ENCODE measurements at regions not wholly inside any gene's neighbourhood (a gene's known extent, or its start where the extent isn't known, plus 50 kb on each side); places are given as distances from the start of the nearest gene placed in this dataset.

- no peak overlapping the region for H3K9ac ChIP-seq
- H4K20me1 ChIP-seq (ENCODE audit: insufficient read depth), result no peaks in the 10 kb centered on the region
- no peak overlapping the region for H3K27ac ChIP-seq
- H3K79me2 ChIP-seq (ENCODE audit: insufficient read depth, low read depth), result no peaks in the 10 kb centered on the region
- peaks cover 7% of the 10 kb centered on the region for H3K4me1 ChIP-seq (ENCODE audit: low read depth, poor library complexity, severe bottlenecking)
- H3K4me2 ChIP-seq, result no peak overlapping the region
- no peak overlapping the region for H3K4me3 ChIP-seq (IDR thresholded peaks at IDR 0.05; ENCODE audit: insufficient read depth, low read depth, low read length)
- H2AFZ ChIP-seq (ENCODE audit: low read depth), result no peak overlapping the region
- no peak for TF ChIP-seq CTCF (conservative IDR thresholded peaks at IDR 0.05; ENCODE audit: low read depth, low read length)
- H3K27me3 ChIP-seq (ENCODE audit: insufficient read depth, low read depth), result no peaks in the 10 kb centered on the region; the same call in 1 of the 2 replicates
- H3K36me3 ChIP-seq (ENCODE audit: insufficient read depth), result no peaks in the 10 kb centered on the region
These were observed 145.0 kb downstream of the SEC14L1 start for GRCh38 chr17:77285594-77286390.

- Histone ChIP-seq H4K20me1 (ENCODE audit: insufficient read depth) (no peaks in the 10 kb centered on the region), H3K27me3 (ENCODE audit: insufficient read depth, low read depth) (no peaks in the 10 kb centered on the region; the same call in 1 of the 2 replicates), H3K36me3 (ENCODE audit: insufficient read depth) (no peaks in the 10 kb centered on the region), H3K27ac (no peak overlapping the region), H3K9ac (no peak overlapping the region), H3K79me2 (ENCODE audit: insufficient read depth, low read depth) (no peaks in the 10 kb centered on the region), H2AFZ (ENCODE audit: low read depth) (no peak overlapping the region), H3K4me3 (IDR thresholded peaks at IDR 0.05; ENCODE audit: insufficient read depth, low read depth, low read length) (no peak overlapping the region), H3K4me1 (ENCODE audit: low read depth, poor library complexity, severe bottlenecking) (peaks cover 7% of the 10 kb centered on the region), H3K4me2 (no peak overlapping the region)
- no peak for TF ChIP-seq CTCF (conservative IDR thresholded peaks at IDR 0.05; ENCODE audit: low read depth, low read length)
These were observed 145.5 kb downstream of the SEC14L1 start for GRCh38 chr17:77286391-77286640.

- no peak overlapping the region for H3K4me3 ChIP-seq (IDR thresholded peaks at IDR 0.05; ENCODE audit: insufficient read depth, low read depth, low read length)
- no peak for TF ChIP-seq CTCF (conservative IDR thresholded peaks at IDR 0.05; ENCODE audit: low read depth, low read length)
- H2AFZ ChIP-seq (ENCODE audit: low read depth), result no peak overlapping the region
- no peak overlapping the region for H3K27ac ChIP-seq
- H3K79me2 ChIP-seq (ENCODE audit: insufficient read depth, low read depth), result no peaks in the 10 kb centered on the region
- H3K36me3 ChIP-seq (ENCODE audit: insufficient read depth), result no peaks in the 10 kb centered on the region
- no peak overlapping the region for H3K4me2 ChIP-seq
- H4K20me1 ChIP-seq (ENCODE audit: insufficient read depth), result no peaks in the 10 kb centered on the region
- peaks cover 4% of the 10 kb centered on the region for H3K4me1 ChIP-seq (ENCODE audit: low read depth, poor library complexity, severe bottlenecking)
- no peak overlapping the region for H3K9ac ChIP-seq
- no peaks in the 10 kb centered on the region; the same call in 1 of the 2 replicates for H3K27me3 ChIP-seq (ENCODE audit: insufficient read depth, low read depth)
These were observed 146.1 kb downstream of the SEC14L1 start for GRCh38 chr17:77286641-77287431.

- Histone ChIP-seq H3K27me3 (ENCODE audit: insufficient read depth, low read depth) (no peaks in the 10 kb centered on the region), H3K9ac (no peak overlapping the region), H3K4me2 (no peak overlapping the region), H3K27ac (no peak overlapping the region), H4K20me1 (ENCODE audit: insufficient read depth) (no peaks in the 10 kb centered on the region), H2AFZ (ENCODE audit: low read depth) (no peak overlapping the region), H3K36me3 (ENCODE audit: insufficient read depth) (no peaks in the 10 kb centered on the region), H3K79me2 (ENCODE audit: insufficient read depth, low read depth) (no peaks in the 10 kb centered on the region), H3K4me1 (ENCODE audit: low read depth, poor library complexity, severe bottlenecking) (no peaks in the 10 kb centered on the region), H3K4me3 (IDR thresholded peaks at IDR 0.05; ENCODE audit: insufficient read depth, low read depth, low read length) (no peak overlapping the region)
- no peak for TF ChIP-seq CTCF (conservative IDR thresholded peaks at IDR 0.05; ENCODE audit: low read depth, low read length)
These were observed 146.8 kb downstream of the SEC14L1 start for GRCh38 chr17:77287432-77288068.
